K562 (cell line): ENCODE measurements at regions not wholly inside any gene's neighbourhood (a gene's known extent, or its start where the extent isn't known, plus 50 kb on each side); places are given as distances from the start of the nearest gene placed in this dataset.

Experiments
- ATAC-seq: fragments of 200-7000 bp; cut with Tn5 transposase; 3 replicates; pipeline ENCODE4 v1.9.1; 2020; ENCODE audit warnings: moderate library complexity
- BruUV-seq: library from RNA; stranded (reverse); fragments of 400-500 nt; replicated peaks from 2 replicates; lab custom pipeline; 2021; lab: Mats Ljungman, UMichigan
- CTCF ChIA-PET: fragments of 300-600 bp; formaldehyde crosslinking; extraction: SDS; loops from one replicate; lab custom pipeline; 2021; ENCODE audit warnings: low intra/inter-chr PET ratio; lab: Yijun Ruan, JAX
- POLR2A ChIA-PET: fragments of 300-600, 350-650 bp; sonication (Branson Sonifier 250); formaldehyde crosslinking; extraction: SDS; loops from one replicate; lab custom pipeline; 2021; ENCODE audit warnings: antibody characterized with exemption, inconsistent platforms; lab: Yijun Ruan, JAX
- DNase-seq, 4 experiments: peaks; one replicate each; pipeline versions ENCODE4 v3.0.0 to v3.0.0-alpha.2; 2011 to 2018; ENCODE audit warnings: low spot score in 3 of 4, mixed read lengths in 3 of 4; ENCODE audit errors: extremely low read depth in 1 of 4
- FAIRE-seq: peaks from 2 replicates; lab custom pipeline; 2011; peaks lifted over from hg19 to GRCh38; lab: Jason Lieb, UNC
- H2AFZ ChIP-seq: 2 replicates; pipeline ENCODE4 v1.6.0; 2011; ENCODE audit warnings: low read depth, low read length, control low read depth, inconsistent platforms
- H3K27ac ChIP-seq: fragments of 200-600 bp; 3 replicates; pipeline ENCODE4 v1.8.0; 2011; ENCODE audit warnings: low read depth, mild to moderate bottlenecking, control low read depth, inconsistent platforms, low read length, moderate library complexity, mixed read lengths; ENCODE audit errors: extremely low read depth
- H3K27me3 ChIP-seq, 2 experiments: fragments of 300-600 bp in 1 of 2; 2 replicates in 1 of 2; 3 replicates in 1 of 2; pipeline versions ENCODE4 v1.6.0 to v1.8.0; 2011; ENCODE audit warnings: inconsistent platforms in 2 of 2, low read length in 2 of 2, mild to moderate bottlenecking in 1 of 2, mixed read lengths in 1 of 2, moderate library complexity in 1 of 2; ENCODE audit not compliant: control insufficient read depth in 2 of 2, insufficient read depth in 2 of 2
- H3K36me3 ChIP-seq: fragments of 300-600 bp; 3 replicates; pipeline ENCODE4 v1.8.0; 2011; ENCODE audit warnings: mild to moderate bottlenecking, low read length, inconsistent platforms; ENCODE audit not compliant: control insufficient read depth, insufficient read depth
- H3K4me1 ChIP-seq, 2 experiments: fragments of 200-600 bp in 1 of 2; replicated peaks in 1 of 2; 2 replicates in 1 of 2; 3 replicates in 1 of 2; pipeline versions ENCODE4 v1.5.1 to v1.8.0; 2011; ENCODE audit warnings: inconsistent platforms in 2 of 2, low read length in 2 of 2, mild to moderate bottlenecking in 1 of 2, mixed read lengths in 1 of 2, moderate library complexity in 1 of 2; ENCODE audit not compliant: control insufficient read depth in 2 of 2, insufficient read depth in 2 of 2
- H3K4me2 ChIP-seq: 2 replicates; pipeline ENCODE4 v1.6.1; 2011; ENCODE audit warnings: low read length, control low read depth, inconsistent platforms, mixed read lengths; ENCODE audit not compliant: insufficient read depth
- H3K4me3 ChIP-seq: fragments of 200-600 bp; sonication (generic), shearing (Covaris generic); 2 replicates; pipeline ENCODE4 v1.5.1; 2016; ENCODE audit warnings: control low read depth, inconsistent platforms
- H3K79me2 ChIP-seq: fragments of 200-600 bp; 3 replicates; pipeline ENCODE4 v1.8.0; 2011; ENCODE audit warnings: low read length, inconsistent platforms; ENCODE audit not compliant: control insufficient read depth, insufficient read depth
- H3K9ac ChIP-seq, 2 experiments: 2 replicates each; pipeline versions ENCODE4 v1.6.0 to v1.6.1; 2011; ENCODE audit warnings: low read depth in 2 of 2, low read length in 2 of 2, control low read depth in 1 of 2, inconsistent platforms in 1 of 2, mild to moderate bottlenecking in 1 of 2, mixed read lengths in 1 of 2; ENCODE audit not compliant: insufficient read depth in 1 of 2
- H3K9me1 ChIP-seq: one replicate; pipeline ENCODE4 v1.6.0; 2011; ENCODE audit warnings: inconsistent platforms, mild to moderate bottlenecking, low read length, moderate library complexity; ENCODE audit not compliant: control insufficient read depth, insufficient read depth
- H3K9me3 ChIP-seq: replicated peaks from 2 replicates; pipeline ENCODE4 v1.5.1; 2011; ENCODE audit warnings: low read depth, low read length, inconsistent platforms; ENCODE audit not compliant: control insufficient read depth, insufficient read depth
- H4K20me1 ChIP-seq: replicated peaks from 2 replicates; pipeline ENCODE4 v1.6.1; 2011; ENCODE audit warnings: low read length, inconsistent platforms, mixed read lengths; ENCODE audit not compliant: control insufficient read depth, insufficient read depth
- FOXA1 ChIP-seq: fragments of 450-650 bp; IDR thresholded peaks from 2 replicates; pipeline ENCODE4 v1.6.1; 2016; ENCODE audit warnings: mild to moderate bottlenecking, borderline replicate concordance
- KDM1A ChIP-seq, 2 experiments: fragments of 450-650 bp; IDR thresholded peaks; 2 replicates each; pipeline ENCODE4 v1.6.1; 2016; ENCODE audit warnings: mild to moderate bottlenecking in 2 of 2
- KDM5B ChIP-seq: fragments of 200-600 bp; sonication (generic); IDR thresholded peaks from 2 replicates; pipeline ENCODE4 v1.6.1; 2012; ENCODE audit warnings: low read depth, mild to moderate bottlenecking, moderate library complexity, low read length, control low read depth, inconsistent platforms; ENCODE audit not compliant: insufficient replicate concordance
- MTA3 ChIP-seq: fragments of 450-650 bp; formaldehyde crosslinking; IDR thresholded peaks from 2 replicates; pipeline ENCODE4 v1.6.1; 2017; ENCODE audit warnings: mild to moderate bottlenecking, borderline replicate concordance
- MYNN ChIP-seq, 2 experiments: sonication (generic); formaldehyde crosslinking in 1 of 2; IDR thresholded peaks; 2 replicates each; pipeline versions ENCODE4 v1.5.0 to v1.6.1; 2016 to 2020; ENCODE audit warnings: antibody characterized with exemption in 1 of 2, missing genetic modification reagents in 1 of 2
- NBN ChIP-seq: fragments of 450-650 bp; IDR thresholded peaks from 2 replicates; pipeline ENCODE4 v1.6.1; 2016; ENCODE audit warnings: low read depth, mild to moderate bottlenecking
- NFIC ChIP-seq: fragments of 450-650 bp; IDR thresholded peaks from 2 replicates; pipeline ENCODE4 v1.6.1; 2017; ENCODE audit warnings: mild to moderate bottlenecking, inconsistent platforms
- NR1H2 ChIP-seq: sonication (generic); formaldehyde crosslinking; IDR thresholded peaks from 2 replicates; pipeline ENCODE4 v1.4.0; 2020; ENCODE audit warnings: mild to moderate bottlenecking, missing genetic modification reagents
- OTX1 ChIP-seq: fragments of 450-650 bp; formaldehyde crosslinking; IDR thresholded peaks from 2 replicates; pipeline ENCODE4 v1.4.0; 2022; ENCODE audit warnings: mild to moderate bottlenecking
- PCBP1 ChIP-seq: fragments of 200-400 bp; formaldehyde crosslinking; IDR thresholded peaks from 2 replicates; pipeline ENCODE4 v1.6.1; 2018; ENCODE audit warnings: mild to moderate bottlenecking, low read depth, low read length; ENCODE audit not compliant: poor library complexity, severe bottlenecking
- PHF20 ChIP-seq: fragments of 450-650 bp; IDR thresholded peaks from 2 replicates; pipeline ENCODE4 v1.6.1; 2018; ENCODE audit not compliant: partially characterized antibody
- RBM15 ChIP-seq: fragments of 200-400 bp; formaldehyde crosslinking; IDR thresholded peaks from 2 replicates; pipeline ENCODE4 v1.6.1; 2018; ENCODE audit warnings: mild to moderate bottlenecking, low read length, moderate library complexity; ENCODE audit not compliant: insufficient read depth
- SMAD1 ChIP-seq: fragments of 150-350 bp; IDR thresholded peaks from 2 replicates; pipeline ENCODE4 v1.6.1; 2014; ENCODE audit warnings: low read length, low read depth; ENCODE audit not compliant: partially characterized antibody
- SOX6 ChIP-seq: fragments of 450-650 bp; IDR thresholded peaks from 2 replicates; pipeline ENCODE4 v1.6.1; 2014; ENCODE audit warnings: mild to moderate bottlenecking
- SREBF1 ChIP-seq: fragments of 150-350 bp; IDR thresholded peaks from 2 replicates; pipeline ENCODE4 v1.6.1; 2014; ENCODE audit warnings: antibody characterized with exemption, low read depth, low read length, borderline replicate concordance
- TAF15 ChIP-seq: fragments of 200-400 bp; formaldehyde crosslinking; IDR thresholded peaks from 2 replicates; pipeline ENCODE4 v1.6.1; 2017; ENCODE audit warnings: mild to moderate bottlenecking, low read depth, low read length, moderate library complexity
- ZFP30 ChIP-seq: fragments of 250-450 bp; sonication (Bioruptor Pico); IDR thresholded peaks from 2 replicates; pipeline ENCODE4 v1.8.0; 2022; ENCODE audit warnings: moderate library complexity, mild to moderate bottlenecking, inconsistent platforms, borderline replicate concordance
- ZFP36 ChIP-seq: fragments of 150-350 bp; IDR thresholded peaks from 2 replicates; pipeline ENCODE4 v1.6.1; 2018; ENCODE audit warnings: low read length, low read depth; ENCODE audit not compliant: partially characterized antibody
- ZNF232 ChIP-seq: sonication (generic); formaldehyde crosslinking; IDR thresholded peaks from 2 replicates; pipeline ENCODE4 v1.8.0; 2022; ENCODE audit warnings: mild to moderate bottlenecking, missing genetic modification reagents
- ZNF445 ChIP-seq: fragments of 250-450 bp; sonication (Bioruptor Pico); IDR thresholded peaks from 2 replicates; pipeline ENCODE4 v1.4.0; 2020; ENCODE audit warnings: low read depth, mild to moderate bottlenecking, moderate library complexity
- WGBS: fragments of 100-300 bp; shearing (Covaris generic); methylation state at CpG from one replicate; pipeline ENCODE4 v1.1.6; 2016; ENCODE audit warnings: low coverage, mixed read lengths; ENCODE audit not compliant: insufficient coverage; ENCODE audit errors: missing lambda C conversion rate; 5-methylcytosine and 5-hydroxymethylcytosine counted together
- in situ Hi-C: fragments of 300-500 bp; cut with MboI; formaldehyde crosslinking; loops from 4 replicates; pipeline ENCODE4 v1.15.0; 2018; ENCODE audit warnings: inconsistent platforms, mixed read lengths
- intact Hi-C: fragments of 100-400 bp; cut with micrococcal nuclease; formaldehyde crosslinking; loops from 2 replicates; pipeline ENCODE4 v1.14.2; 2022
- TF ChIP-seq, protein P1 (sequence below): IDR thresholded peaks from 3 replicates; pipeline ENCODE4 v1.6.1; 2011; ENCODE audit warnings: borderline replicate concordance, mild to moderate bottlenecking; ENCODE audit not compliant: insufficient read length, insufficient read depth

DNA sequence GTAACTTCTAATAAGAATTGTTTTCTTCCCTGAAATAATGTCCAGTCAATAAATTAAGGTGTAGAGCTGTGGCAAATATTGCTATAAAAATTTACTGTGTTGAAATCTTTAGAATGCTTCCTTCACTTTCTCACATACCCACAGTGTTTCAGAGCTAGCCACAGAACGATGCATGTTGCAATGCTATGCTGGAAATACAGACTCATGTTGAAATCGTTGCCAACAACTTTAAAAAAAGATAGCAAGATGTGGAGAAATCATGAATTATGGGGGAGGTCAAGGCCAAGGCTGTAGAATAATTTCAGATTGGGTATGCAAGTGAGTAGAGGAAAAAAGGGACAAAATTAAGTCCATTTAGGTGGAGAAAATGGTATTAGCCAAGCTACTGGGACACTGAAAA lies 204.8 kb downstream of the VEGFC start (continued):
- TF ChIP-seq NR1H2 (CRISPR knock-in tag) (no peak), SOX6 (no peak), KDM5B (no peak), SREBF1 (no peak), ZNF445 (CRISPR knock-in tag) (no peak), NBN (no peak), NFIC (no peak), PCBP1 (no peak), RBM15 (no peak), ZNF232 (CRISPR knock-in tag) (no peak)

DNA sequence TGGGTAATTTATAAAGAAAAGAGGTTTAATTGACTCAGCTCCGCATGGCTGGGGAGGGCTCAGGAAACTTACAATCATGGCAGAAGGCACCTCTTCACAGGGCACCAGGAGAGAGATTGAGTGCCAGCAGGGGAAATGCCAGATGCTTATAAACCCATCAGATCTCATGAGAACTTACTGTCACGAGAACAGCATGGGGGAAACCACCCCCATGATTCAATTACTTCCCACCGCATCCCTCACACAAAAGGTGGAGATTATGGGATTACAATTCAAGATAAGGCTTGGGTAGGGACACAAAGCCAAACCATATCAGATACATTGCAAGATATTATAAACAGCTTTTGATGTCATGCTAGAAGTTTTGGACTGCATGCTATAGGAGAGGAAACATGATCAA lies 204.3 kb downstream of the VEGFC start:
- Histone ChIP-seq H3K4me2 (no peak overlapping the region), H3K27ac (no peak overlapping the region), H3K9me3 (no peaks in the 10 kb centered on the region), H3K27me3 (no peaks in the 10 kb centered on the region), H3K36me3 (no peaks in the 10 kb centered on the region), H4K20me1 (no peaks in the 10 kb centered on the region), H3K9me1 (no peaks in the 10 kb centered on the region), H2AFZ (no peak overlapping the region), H3K9ac (no peak overlapping the region), H3K4me1 (no peaks in the 10 kb centered on the region), H3K4me3 (no peak overlapping the region), H3K79me2 (no peaks in the 10 kb centered on the region)
- ChIA-PET POLR2A (no interaction called here), CTCF (no interaction called here)
- TF ChIP-seq MYNN (IDR thresholded peaks at IDR 0.05) = no peak
- no peak for TF ChIP-seq MYNN (CRISPR knock-in tag; IDR thresholded peaks at IDR 0.05)
- TF ChIP-seq SMAD1 = no peak
- TF ChIP-seq, protein P1, sequence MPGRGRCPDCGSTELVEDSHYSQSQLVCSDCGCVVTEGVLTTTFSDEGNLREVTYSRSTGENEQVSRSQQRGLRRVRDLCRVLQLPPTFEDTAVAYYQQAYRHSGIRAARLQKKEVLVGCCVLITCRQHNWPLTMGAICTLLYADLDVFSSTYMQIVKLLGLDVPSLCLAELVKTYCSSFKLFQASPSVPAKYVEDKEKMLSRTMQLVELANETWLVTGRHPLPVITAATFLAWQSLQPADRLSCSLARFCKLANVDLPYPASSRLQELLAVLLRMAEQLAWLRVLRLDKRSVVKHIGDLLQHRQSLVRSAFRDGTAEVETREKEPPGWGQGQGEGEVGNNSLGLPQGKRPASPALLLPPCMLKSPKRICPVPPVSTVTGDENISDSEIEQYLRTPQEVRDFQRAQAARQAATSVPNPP = no peak
- TF ChIP-seq ZFP30 (CRISPR knock-in tag) = no peak
- no peak for TF ChIP-seq OTX1
- no peak for TF ChIP-seq KDM1A (IDR thresholded peaks at IDR 0.05)
- no peak for TF ChIP-seq PHF20
- no peak for TF ChIP-seq ZFP36
- TF ChIP-seq FOXA1 = no peak
- no peak for TF ChIP-seq TAF15
- TF ChIP-seq MTA3 = no peak
- ATAC-seq (no peak), DNase-seq (no peak), FAIRE-seq (no peak)
- intact Hi-C loops = no loop called here
- 3% methylated on average over 3 of the region's 3 CpGs for WGBS
- no TSS peak for BruUV-seq
- in situ Hi-C loops = no loop called here
